ENCODE measurements at regions not wholly inside any gene's neighbourhood (a gene's known extent, or its start where the extent isn't known, plus 50 kb on each side); places are given as distances from the start of the nearest gene placed in this dataset.

DNA sequence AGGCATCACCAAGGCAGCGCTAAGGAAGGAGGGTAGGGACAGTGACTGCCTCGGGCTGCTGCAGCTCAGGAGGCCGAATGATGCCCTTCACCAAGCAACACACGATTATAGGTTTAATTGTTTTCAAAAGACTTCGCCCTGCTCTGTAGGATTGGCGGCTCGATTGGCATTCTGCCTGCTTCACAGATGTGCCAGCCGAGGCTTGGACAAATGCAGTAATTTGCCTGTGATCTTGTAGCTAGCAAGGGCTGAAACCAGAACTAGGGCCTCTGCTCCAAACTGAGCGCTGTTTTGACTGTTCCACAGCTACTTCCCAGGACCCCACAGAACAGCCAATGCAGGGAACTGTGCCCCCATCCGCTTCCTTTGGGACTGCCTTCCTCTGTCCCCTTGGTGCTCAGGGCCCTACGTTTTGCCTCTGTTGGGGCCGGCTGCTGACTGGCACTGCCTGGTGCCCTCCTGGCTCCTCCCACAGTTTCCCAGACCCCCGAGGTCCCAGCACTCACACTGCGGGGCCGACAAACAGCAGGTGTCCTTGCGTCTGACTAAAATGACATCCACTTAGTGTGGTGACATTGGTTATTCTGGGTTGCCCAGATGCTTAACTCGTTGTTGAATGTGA lies 62.6 kb upstream of the EN2 start (continued):
- TF ChIP-seq, protein P1, sequence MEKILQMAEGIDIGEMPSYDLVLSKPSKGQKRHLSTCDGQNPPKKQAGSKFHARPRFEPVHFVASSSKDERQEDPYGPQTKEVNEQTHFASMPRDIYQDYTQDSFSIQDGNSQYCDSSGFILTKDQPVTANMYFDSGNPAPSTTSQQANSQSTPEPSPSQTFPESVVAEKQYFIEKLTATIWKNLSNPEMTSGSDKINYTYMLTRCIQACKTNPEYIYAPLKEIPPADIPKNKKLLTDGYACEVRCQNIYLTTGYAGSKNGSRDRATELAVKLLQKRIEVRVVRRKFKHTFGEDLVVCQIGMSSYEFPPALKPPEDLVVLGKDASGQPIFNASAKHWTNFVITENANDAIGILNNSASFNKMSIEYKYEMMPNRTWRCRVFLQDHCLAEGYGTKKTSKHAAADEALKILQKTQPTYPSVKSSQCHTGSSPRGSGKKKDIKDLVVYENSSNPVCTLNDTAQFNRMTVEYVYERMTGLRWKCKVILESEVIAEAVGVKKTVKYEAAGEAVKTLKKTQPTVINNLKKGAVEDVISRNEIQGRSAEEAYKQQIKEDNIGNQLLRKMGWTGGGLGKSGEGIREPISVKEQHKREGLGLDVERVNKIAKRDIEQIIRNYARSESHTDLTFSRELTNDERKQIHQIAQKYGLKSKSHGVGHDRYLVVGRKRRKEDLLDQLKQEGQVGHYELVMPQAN (conservative IDR thresholded peaks at IDR 0.05), result no peak
- no peak for TF ChIP-seq POU2F2 (IDR thresholded peaks at IDR 0.05; ENCODE audit: borderline replicate concordance, low read depth, low read length)
- no peak for TF ChIP-seq BACH1 (IDR thresholded peaks at IDR 0.05; ENCODE audit: borderline replicate concordance)

DNA sequence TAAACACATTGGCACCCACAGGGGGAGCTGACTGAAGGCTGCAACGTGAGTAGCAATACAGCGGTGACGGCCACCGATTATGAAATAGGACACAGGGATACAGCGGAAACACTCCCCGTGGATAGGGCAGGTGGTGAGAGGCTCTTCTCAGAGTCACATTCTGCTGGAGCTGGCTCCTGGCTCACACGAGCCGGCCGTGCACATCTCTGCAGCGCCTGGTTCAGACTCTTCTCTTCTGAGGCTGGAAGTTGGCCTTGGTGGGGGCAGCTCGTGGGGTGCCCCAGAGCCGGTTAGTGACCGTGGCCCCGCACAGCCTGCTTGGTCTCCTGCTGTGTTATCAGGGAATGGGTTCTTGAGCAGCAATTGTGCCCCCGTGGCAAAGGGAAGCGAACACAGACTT lies 61.3 kb upstream of the EN2 start:
- H3K36me3 ChIP-seq (ENCODE audit: control insufficient read depth in 2 of 2, insufficient read depth in 2 of 2, low read length in 1 of 2), result no peaks in the 10 kb centered on the region
- CTCF ChIA-PET, result no interaction called here
- SMC1A ChIA-PET (ENCODE audit: uncharacterized antibody, unreplicated experiment), result no interaction called here
- RAD21 ChIA-PET (ENCODE audit: unreplicated experiment), result no interaction called here
- no peaks in the 10 kb centered on the region for H4K20me1 ChIP-seq (ENCODE audit: control insufficient read depth, insufficient read depth)
- no peak overlapping the region for H3K27ac ChIP-seq (ENCODE audit: control insufficient read depth, insufficient read depth)
- H3K9me3 ChIP-seq (replicated peaks; ENCODE audit: control insufficient read depth, insufficient read depth, low read length), result no peaks in the 10 kb centered on the region
- FAIRE-seq (no peak), ATAC-seq (no peak), DNase-seq (ENCODE audit: low read depth, low spot score) (no peak)
- H3K4me1 ChIP-seq (ENCODE audit: control insufficient read depth, insufficient read depth, low read length), result no peaks in the 10 kb centered on the region
- WGBS (ENCODE audit: insufficient coverage, insufficient replicate concordance, low lambda C conversion rate, missing lambda C conversion rate), result 44% methylated on average over 16 of the region's 16 CpGs
- no peaks in the 10 kb centered on the region for H3K79me2 ChIP-seq (ENCODE audit: control insufficient read depth, insufficient read depth, low read length)
- H3K4me3 ChIP-seq, result no peak overlapping the region
- no TSS peak for BruUV-seq (replicated peaks)
- no peak overlapping the region for H3K9ac ChIP-seq (ENCODE audit: control insufficient read depth, insufficient read depth, low read length)
- H2AFZ ChIP-seq (ENCODE audit: control insufficient read depth, low read depth, low read length), result no peak overlapping the region
- POLR2A ChIA-PET, result no interaction called here
- intact Hi-C loops (cut with micrococcal nuclease; ENCODE audit: unreplicated experiment) (no loop called here), in situ Hi-C loops (cut with MboI) (loop anchor here (25.0 kb wide), 1 partner anchor 366 kb away; no protein-coding TSS in a partner anchor)
- no peak overlapping the region for H3K4me2 ChIP-seq (ENCODE audit: control insufficient read depth, insufficient read depth)
- TF ChIP-seq, protein P2, sequence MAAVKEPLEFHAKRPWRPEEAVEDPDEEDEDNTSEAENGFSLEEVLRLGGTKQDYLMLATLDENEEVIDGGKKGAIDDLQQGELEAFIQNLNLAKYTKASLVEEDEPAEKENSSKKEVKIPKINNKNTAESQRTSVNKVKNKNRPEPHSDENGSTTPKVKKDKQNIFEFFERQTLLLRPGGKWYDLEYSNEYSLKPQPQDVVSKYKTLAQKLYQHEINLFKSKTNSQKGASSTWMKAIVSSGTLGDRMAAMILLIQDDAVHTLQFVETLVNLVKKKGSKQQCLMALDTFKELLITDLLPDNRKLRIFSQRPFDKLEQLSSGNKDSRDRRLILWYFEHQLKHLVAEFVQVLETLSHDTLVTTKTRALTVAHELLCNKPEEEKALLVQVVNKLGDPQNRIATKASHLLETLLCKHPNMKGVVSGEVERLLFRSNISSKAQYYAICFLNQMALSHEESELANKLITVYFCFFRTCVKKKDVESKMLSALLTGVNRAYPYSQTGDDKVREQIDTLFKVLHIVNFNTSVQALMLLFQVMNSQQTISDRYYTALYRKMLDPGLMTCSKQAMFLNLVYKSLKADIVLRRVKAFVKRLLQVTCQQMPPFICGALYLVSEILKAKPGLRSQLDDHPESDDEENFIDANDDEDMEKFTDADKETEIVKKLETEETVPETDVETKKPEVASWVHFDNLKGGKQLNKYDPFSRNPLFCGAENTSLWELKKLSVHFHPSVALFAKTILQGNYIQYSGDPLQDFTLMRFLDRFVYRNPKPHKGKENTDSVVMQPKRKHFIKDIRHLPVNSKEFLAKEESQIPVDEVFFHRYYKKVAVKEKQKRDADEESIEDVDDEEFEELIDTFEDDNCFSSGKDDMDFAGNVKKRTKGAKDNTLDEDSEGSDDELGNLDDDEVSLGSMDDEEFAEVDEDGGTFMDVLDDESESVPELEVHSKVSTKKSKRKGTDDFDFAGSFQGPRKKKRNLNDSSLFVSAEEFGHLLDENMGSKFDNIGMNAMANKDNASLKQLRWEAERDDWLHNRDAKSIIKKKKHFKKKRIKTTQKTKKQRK (IDR thresholded peaks at IDR 0.05; ENCODE audit: low read depth, low read length), result no peak
- TF ChIP-seq, protein P3, sequence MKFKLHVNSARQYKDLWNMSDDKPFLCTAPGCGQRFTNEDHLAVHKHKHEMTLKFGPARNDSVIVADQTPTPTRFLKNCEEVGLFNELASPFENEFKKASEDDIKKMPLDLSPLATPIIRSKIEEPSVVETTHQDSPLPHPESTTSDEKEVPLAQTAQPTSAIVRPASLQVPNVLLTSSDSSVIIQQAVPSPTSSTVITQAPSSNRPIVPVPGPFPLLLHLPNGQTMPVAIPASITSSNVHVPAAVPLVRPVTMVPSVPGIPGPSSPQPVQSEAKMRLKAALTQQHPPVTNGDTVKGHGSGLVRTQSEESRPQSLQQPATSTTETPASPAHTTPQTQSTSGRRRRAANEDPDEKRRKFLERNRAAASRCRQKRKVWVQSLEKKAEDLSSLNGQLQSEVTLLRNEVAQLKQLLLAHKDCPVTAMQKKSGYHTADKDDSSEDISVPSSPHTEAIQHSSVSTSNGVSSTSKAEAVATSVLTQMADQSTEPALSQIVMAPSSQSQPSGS (IDR thresholded peaks at IDR 0.05; ENCODE audit: low read length), result no peak
- TF ChIP-seq JUND (IDR thresholded peaks at IDR 0.05; ENCODE audit: low read depth, low read length) (no peak), HDAC2 (IDR thresholded peaks at IDR 0.05) (no peak), MXI1 (IDR thresholded peaks at IDR 0.05; ENCODE audit: low read depth, low read length) (no peak), CBFB (IDR thresholded peaks at IDR 0.05; ENCODE audit: low read depth) (no peak), POLR2AphosphoS2 (IDR thresholded peaks at IDR 0.05; ENCODE audit: low read depth, low read length) (no peak), RAD51 (IDR thresholded peaks at IDR 0.05) (no peak), GABPA (IDR thresholded peaks at IDR 0.05; ENCODE audit: low read depth) (no peak), ZNF24 (IDR thresholded peaks at IDR 0.05) (no peak), NR2F1 (conservative IDR thresholded peaks at IDR 0.05) (no peak)
- H3K27me3 ChIP-seq (replicated peaks in 1 of 2; ENCODE audit: control insufficient read depth in 2 of 2, insufficient read depth in 2 of 2, low read length in 1 of 2), result peaks cover 0 to 1% of the 10 kb centered on the region in 2 experiments; a peak in 1 of 4 replicates
